ENCODE measurements at regions not wholly inside any gene's neighbourhood (a gene's known extent, or its start where the extent isn't known, plus 50 kb on each side); places are given as distances from the start of the nearest gene placed in this dataset.
A peak's percentile ranks its signal among the peaks of the same experiment; 100 is the strongest.
"Not testable (repeated sequence)": the region's sequence is repeated elsewhere in the genome, so short reads cannot be mapped to it uniquely, and the experiment has no call there.

DNA sequence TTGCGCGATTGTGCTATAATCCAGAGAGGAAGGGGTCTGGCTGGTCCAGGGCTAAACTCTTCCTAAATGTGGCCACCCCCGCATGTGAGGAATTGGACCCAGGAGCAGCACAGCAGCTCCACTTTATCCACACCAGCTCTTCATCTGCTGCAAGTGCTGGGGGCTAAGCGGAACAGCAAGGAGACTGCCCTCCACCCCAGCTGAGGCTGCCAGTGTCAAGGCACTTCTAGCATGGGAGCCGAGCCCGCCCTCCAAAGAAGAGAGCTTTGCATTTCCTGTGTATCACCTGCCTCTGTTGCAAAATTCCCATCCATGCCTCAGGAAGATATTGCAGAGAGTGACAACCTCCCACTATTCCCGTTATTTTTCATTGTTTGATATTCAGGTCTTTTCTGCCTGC, 333.6 kb downstream of the ARRDC4 start:
- DNase-seq = no peak
- Mint-ChIP-seq H3K4me1 (no peaks in the 10 kb centered on the region), H3K27me3 (peaks cover 26% of the 10 kb centered on the region), H3K36me3 (ENCODE audit: low read depth) (no peaks in the 10 kb centered on the region), H3K27ac (no peak overlapping the region), H3K9me3 (no peaks in the 10 kb centered on the region), H3K4me3 (no peak overlapping the region)
- intact Hi-C loops (cut with micrococcal nuclease) = loop anchor here (5.0 to 10.0 kb wide), 2 partner anchors 128 to 389 kb away; no protein-coding TSS in a partner anchor

DNA sequence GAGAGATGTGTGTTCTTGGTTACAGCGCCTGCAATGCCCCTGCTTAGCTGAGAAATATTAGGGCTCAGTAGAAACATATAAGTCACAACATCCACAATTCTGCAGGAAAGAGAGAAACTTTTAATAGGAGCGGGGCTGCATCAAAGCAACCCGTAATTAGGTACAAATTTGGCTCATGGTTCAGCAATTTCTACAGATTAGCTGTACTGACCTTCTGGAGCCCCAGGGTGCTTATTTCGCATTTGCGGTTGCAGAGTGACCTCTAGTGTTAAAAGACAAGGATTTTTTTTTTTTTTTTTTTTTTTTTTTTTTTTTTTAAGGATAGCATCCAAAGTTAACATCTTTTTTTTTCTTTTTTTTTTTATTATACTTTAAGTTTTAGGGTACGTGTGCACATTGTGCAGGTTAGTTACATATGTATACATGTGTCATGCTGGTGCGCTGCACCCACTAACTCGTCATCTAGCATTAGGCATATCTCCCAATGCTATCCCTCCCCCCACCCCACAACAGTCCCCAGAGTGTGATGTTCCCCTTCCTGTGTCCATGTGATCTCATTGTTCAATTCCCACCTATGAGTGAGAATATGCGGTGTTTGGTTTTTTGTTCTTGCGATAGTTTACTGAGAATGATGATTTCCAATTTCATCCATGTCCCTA, 334.7 kb downstream of the ARRDC4 start:
- H3K27ac Mint-ChIP-seq; H3K4me3 Mint-ChIP-seq; H3K36me3 Mint-ChIP-seq (ENCODE audit: low read depth); DNase-seq; H3K4me1 Mint-ChIP-seq; H3K9me3 Mint-ChIP-seq: not testable (repeated sequence)
- intact Hi-C loops (cut with micrococcal nuclease) = loop anchor here (10.0 kb wide), 1 partner anchor 390 kb away; no protein-coding TSS in a partner anchor
- H3K27me3 Mint-ChIP-seq = peaks cover 27% of the 10 kb centered on the region

DNA sequence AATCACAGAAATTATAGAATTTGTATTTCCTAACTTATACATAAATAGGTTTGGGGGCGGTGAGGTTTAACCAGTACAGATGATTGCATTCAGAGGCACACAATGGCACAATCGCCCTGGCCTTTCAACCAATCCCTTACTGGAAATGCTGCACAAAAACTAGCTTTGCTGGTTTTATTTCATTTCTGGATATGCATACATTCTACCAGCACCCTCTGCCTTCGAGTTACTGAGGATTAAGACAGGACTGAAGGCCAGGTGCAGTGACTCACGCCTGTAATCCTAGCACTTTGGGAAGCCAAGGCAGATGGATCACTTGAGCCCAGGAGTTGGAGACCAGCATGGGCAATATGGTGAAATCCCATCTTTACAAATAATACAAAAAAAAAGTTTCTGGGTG, 336.1 kb downstream of the ARRDC4 start:
- Mint-ChIP-seq H3K9me3 (no peaks in the 10 kb centered on the region), H3K4me1 (no peaks in the 10 kb centered on the region), H3K27me3 (peaks cover 30% of the 10 kb centered on the region), H3K27ac (no peak overlapping the region), H3K36me3 (ENCODE audit: low read depth) (no peaks in the 10 kb centered on the region), H3K4me3 (no peak overlapping the region)
- DNase-seq = no peak
- intact Hi-C loops (cut with micrococcal nuclease) = loop anchor here (10.0 kb wide), 1 partner anchor 392 kb away; no protein-coding TSS in a partner anchor

DNA sequence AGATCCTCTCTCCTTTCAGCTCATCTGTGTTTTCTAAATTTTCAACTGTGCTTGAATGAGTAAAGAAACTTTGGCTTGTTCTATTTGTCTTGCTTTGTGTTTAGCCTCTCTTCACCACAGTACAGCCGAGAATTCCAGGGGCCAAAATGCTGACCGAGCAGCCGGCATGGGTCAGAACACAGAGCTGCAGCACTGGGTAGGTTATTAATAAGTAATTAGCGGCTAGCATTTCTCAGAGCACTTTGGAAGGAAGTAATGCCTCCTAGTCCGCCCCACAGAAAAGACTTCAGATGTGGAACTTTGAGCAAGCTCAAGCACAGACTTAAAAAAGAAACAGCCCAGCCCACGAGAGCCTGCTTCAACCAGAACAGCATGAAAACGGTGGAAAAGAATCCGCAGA, 343.9 kb downstream of the ARRDC4 start:
- Mint-ChIP-seq H3K9me3 (no peaks in the 10 kb centered on the region), H3K36me3 (ENCODE audit: low read depth) (no peaks in the 10 kb centered on the region), H3K4me1 (no peaks in the 10 kb centered on the region), H3K4me3 (no peak overlapping the region), H3K27ac (no peak overlapping the region), H3K27me3 (peaks cover 9% of the 10 kb centered on the region)
- intact Hi-C loops (cut with micrococcal nuclease) = no loop called here
- DNase-seq = no peak

DNA sequence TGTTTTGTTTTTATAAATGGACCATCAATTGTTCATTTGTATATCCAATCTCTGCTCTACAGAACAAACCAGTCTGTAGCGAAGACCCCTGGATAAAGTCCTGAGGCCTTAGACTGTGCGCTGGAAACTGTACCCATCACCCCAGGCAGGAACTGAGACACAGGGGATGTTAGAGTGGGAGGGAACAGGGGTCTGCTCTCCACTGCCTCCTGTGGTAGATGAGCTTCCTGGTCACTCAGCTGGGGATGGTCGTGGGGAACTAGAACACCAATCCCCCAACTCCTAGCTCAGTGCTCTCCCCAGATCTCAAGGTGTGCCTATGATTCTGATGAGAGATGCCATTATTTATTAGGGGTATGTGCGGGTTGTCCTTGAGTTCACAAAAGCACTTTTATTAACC, 340.2 kb upstream of the IGF1R start:
- Mint-ChIP-seq H3K27ac (no peak overlapping the region), H3K4me3 (no peak overlapping the region), H3K4me1 (peaks cover 4% of the 10 kb centered on the region), H3K27me3 (no peaks in the 10 kb centered on the region), H3K36me3 (ENCODE audit: low read depth) (no peaks in the 10 kb centered on the region), H3K9me3 (no peaks in the 10 kb centered on the region)
- intact Hi-C loops (cut with micrococcal nuclease) = no loop called here
- DNase-seq = no peak

GRCh38 chr15:98311566-98312188, 336.7 kb upstream of the IGF1R start:
- Mint-ChIP-seq H3K27ac (no peak overlapping the region), H3K27me3 (no peaks in the 10 kb centered on the region), H3K4me1 (peaks cover 4% of the 10 kb centered on the region), H3K9me3 (no peaks in the 10 kb centered on the region), H3K4me3 (no peak overlapping the region), H3K36me3 (ENCODE audit: low read depth) (no peaks in the 10 kb centered on the region)
- DNase-seq = peak; percentile 92
- intact Hi-C loops (cut with micrococcal nuclease) = loop anchor here (1.0 kb wide), 1 partner anchor 110 kb away; no protein-coding TSS in a partner anchor

DNA sequence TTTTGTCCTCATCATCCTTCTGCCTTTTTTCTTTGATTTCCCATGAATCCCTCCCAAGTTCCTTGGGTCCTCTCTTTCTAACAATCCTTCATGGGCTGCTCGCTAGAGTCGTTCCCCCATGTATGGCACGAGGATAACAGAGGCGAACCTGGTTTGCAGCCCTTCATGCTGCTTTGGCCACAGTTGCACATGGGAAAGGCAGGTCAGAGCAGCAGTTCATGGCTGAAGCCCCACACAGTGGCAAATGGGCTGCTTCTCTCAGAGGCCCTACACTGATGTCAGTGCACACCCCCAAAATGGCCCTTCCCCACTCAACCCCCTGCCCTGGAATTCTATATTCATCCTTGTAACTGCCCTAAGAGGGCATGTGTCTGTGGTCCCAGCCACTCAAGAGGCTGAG, 335.4 kb upstream of the IGF1R start:
- no peak overlapping the region for H3K4me3 Mint-ChIP-seq
- H3K27me3 Mint-ChIP-seq = no peaks in the 10 kb centered on the region
- no peak for DNase-seq
- peaks cover 4% of the 10 kb centered on the region for H3K4me1 Mint-ChIP-seq
- no peaks in the 10 kb centered on the region for H3K36me3 Mint-ChIP-seq (ENCODE audit: low read depth)
- no peak overlapping the region for H3K27ac Mint-ChIP-seq
- intact Hi-C loops (cut with micrococcal nuclease) = no loop called here
- H3K9me3 Mint-ChIP-seq = no peaks in the 10 kb centered on the region

- peaks cover 4% of the 10 kb centered on the region for H3K4me1 Mint-ChIP-seq
- H3K4me3 Mint-ChIP-seq = no peak overlapping the region
Observed at GRCh38 chr15:98315971-98316370, 332.4 kb upstream of the IGF1R start.

DNA sequence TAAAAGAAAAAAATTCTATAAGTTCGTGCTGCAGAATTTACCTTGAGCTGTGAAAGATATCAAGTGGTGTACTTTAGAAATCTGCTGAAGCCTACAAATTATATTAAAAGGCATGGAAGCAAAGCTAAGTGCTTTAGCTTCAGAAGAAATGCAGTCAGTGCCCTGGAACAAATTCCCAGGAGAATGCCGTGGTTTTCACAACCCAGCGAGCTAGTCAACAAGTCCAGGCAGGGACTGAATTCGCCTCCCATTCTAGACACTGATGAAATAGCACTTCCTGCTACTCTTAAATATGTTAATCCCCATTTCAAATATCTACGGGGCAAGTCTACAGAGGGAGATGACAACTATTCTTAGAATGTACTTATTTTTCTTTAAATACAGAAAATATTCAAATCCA, 326.4 kb upstream of the IGF1R start:
- Mint-ChIP-seq H3K4me1 (no peaks in the 10 kb centered on the region), H3K27me3 (no peaks in the 10 kb centered on the region), H3K4me3 (no peak overlapping the region), H3K27ac (no peak overlapping the region), H3K9me3 (peaks cover 4% of the 10 kb centered on the region), H3K36me3 (ENCODE audit: low read depth) (no peaks in the 10 kb centered on the region)
- DNase-seq = no peak
- intact Hi-C loops (cut with micrococcal nuclease) = no loop called here

More at GRCh38 chr15:98315971-98316370, 332.4 kb upstream of the IGF1R start:
- H3K9me3 Mint-ChIP-seq = peaks cover 4% of the 10 kb centered on the region
- DNase-seq = no peak
- no peaks in the 10 kb centered on the region for H3K36me3 Mint-ChIP-seq (ENCODE audit: low read depth)
- intact Hi-C loops (cut with micrococcal nuclease) = no loop called here
- no peak overlapping the region for H3K27ac Mint-ChIP-seq
- H3K27me3 Mint-ChIP-seq = no peaks in the 10 kb centered on the region

- Mint-ChIP-seq H3K27ac (no peak overlapping the region), H3K4me1 (no peaks in the 10 kb centered on the region), H3K4me3 (no peak overlapping the region), H3K36me3 (ENCODE audit: low read depth) (no peaks in the 10 kb centered on the region), H3K9me3 (peaks cover 4% of the 10 kb centered on the region), H3K27me3 (no peaks in the 10 kb centered on the region)
- DNase-seq = no peak
- intact Hi-C loops (cut with micrococcal nuclease) = no loop called here
Observed at GRCh38 chr15:98322581-98322980, 325.8 kb upstream of the IGF1R start.

GRCh38 chr15:98324341-98324970, 323.9 kb upstream of the IGF1R start:
- Mint-ChIP-seq H3K36me3 (ENCODE audit: low read depth) (no peaks in the 10 kb centered on the region), H3K27me3 (no peaks in the 10 kb centered on the region), H3K9me3 (no peaks in the 10 kb centered on the region), H3K27ac (no peak overlapping the region), H3K4me1 (no peaks in the 10 kb centered on the region), H3K4me3 (no peak overlapping the region)
- no peak for DNase-seq
- intact Hi-C loops (cut with micrococcal nuclease) = no loop called here

DNA sequence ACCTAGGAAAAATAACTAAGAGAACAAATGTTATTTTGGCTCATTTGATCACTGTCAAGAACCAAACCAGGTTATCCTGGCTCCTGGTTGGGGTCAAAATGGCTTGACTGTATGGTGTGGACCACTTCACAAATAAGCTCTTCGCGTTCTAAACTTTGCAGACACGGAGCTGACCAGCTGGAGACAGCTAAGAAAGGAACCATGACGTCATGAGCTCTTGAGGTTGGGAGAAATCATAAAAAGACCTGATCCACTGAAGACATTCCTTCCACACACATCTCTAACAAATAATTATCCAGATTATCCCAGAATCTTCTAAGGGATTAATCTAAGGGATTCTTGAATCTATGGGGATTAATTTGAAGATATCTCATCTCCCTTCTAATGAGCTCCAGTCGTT, 321.5 kb upstream of the IGF1R start:
- H3K4me3 Mint-ChIP-seq = no peak overlapping the region
- no peaks in the 10 kb centered on the region for H3K36me3 Mint-ChIP-seq (ENCODE audit: low read depth)
- no peaks in the 10 kb centered on the region for H3K27me3 Mint-ChIP-seq
- intact Hi-C loops (cut with micrococcal nuclease) = no loop called here
- no peaks in the 10 kb centered on the region for H3K4me1 Mint-ChIP-seq
- H3K9me3 Mint-ChIP-seq = no peaks in the 10 kb centered on the region
- H3K27ac Mint-ChIP-seq = no peak overlapping the region
- DNase-seq = no peak

DNA sequence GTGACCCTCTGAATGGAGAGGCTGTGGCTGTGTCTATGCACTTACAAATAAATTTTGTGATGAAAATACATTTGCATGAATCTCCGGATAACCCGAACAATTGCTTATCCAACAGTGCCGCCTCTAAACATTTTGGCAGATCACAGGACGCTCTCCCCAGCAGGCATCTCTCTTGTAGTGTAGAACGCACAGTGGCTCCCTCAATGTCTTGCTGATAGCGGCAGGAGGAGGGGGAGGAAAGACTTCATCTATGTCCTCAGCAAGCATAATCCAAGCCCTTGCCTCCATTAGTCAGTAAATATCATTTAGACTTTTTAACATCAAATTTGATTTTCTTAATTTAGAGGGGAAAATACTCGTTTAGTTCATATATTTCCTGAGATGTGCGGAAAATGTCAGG, 318.1 kb upstream of the IGF1R start:
- H3K4me1 Mint-ChIP-seq = no peaks in the 10 kb centered on the region
- intact Hi-C loops (cut with micrococcal nuclease) = no loop called here
- peaks cover 4% of the 10 kb centered on the region for H3K27me3 Mint-ChIP-seq
- no peak for DNase-seq
- no peaks in the 10 kb centered on the region for H3K9me3 Mint-ChIP-seq
- H3K36me3 Mint-ChIP-seq (ENCODE audit: low read depth) = no peaks in the 10 kb centered on the region
- H3K27ac Mint-ChIP-seq = no peak overlapping the region
- no peak overlapping the region for H3K4me3 Mint-ChIP-seq

- intact Hi-C loops (cut with micrococcal nuclease) = no loop called here
- Mint-ChIP-seq H3K27me3 (peaks cover 7% of the 10 kb centered on the region), H3K27ac (no peak overlapping the region), H3K36me3 (ENCODE audit: low read depth) (no peaks in the 10 kb centered on the region), H3K4me1 (no peaks in the 10 kb centered on the region), H3K4me3 (no peak overlapping the region), H3K9me3 (no peaks in the 10 kb centered on the region)
- DNase-seq = no peak
Observed at GRCh38 chr15:98330692-98331435, 317.5 kb upstream of the IGF1R start.
